SK-N-SH (cell line): ENCODE measurements at regions not wholly inside any gene's neighbourhood (a gene's known extent, or its start where the extent isn't known, plus 50 kb on each side); places are given as distances from the start of the nearest gene placed in this dataset.

ENCODE experiments used
- MAX ChIP-seq: IDR thresholded peaks from 2 replicates; pipeline ENCODE4 v1.4.0; 2012; ENCODE audit warnings: low read depth
- MXI1 ChIP-seq: IDR thresholded peaks from 2 replicates; pipeline ENCODE4 v1.6.1; 2012; ENCODE audit warnings: mild to moderate bottlenecking, low read depth, low read length, improper control_type of control experiment
- SMC3 ChIP-seq: IDR thresholded peaks from 2 replicates; pipeline ENCODE4 v1.6.1; 2012; ENCODE audit warnings: low read depth, low read length, improper control_type of control experiment
- TAF1 ChIP-seq: IDR thresholded peaks from 2 replicates; pipeline ENCODE4 v1.6.1; 2012; ENCODE audit warnings: low read depth, mild to moderate bottlenecking, low read length, moderate library complexity, borderline replicate concordance
- TF ChIP-seq, protein P1 (sequence below): fragments of 200-600 bp; sonication (generic); IDR thresholded peaks from 2 replicates; pipeline ENCODE4 v1.6.1; 2017; ENCODE audit warnings: antibody characterized with exemption, mild to moderate bottlenecking, moderate library complexity

GRCh38 chr1:2948001-2948750 is 73.1 kb upstream of the ACTRT2 start:
- no peak for TF ChIP-seq MAX
- TF ChIP-seq SMC3 = no peak
- TF ChIP-seq, protein P1, sequence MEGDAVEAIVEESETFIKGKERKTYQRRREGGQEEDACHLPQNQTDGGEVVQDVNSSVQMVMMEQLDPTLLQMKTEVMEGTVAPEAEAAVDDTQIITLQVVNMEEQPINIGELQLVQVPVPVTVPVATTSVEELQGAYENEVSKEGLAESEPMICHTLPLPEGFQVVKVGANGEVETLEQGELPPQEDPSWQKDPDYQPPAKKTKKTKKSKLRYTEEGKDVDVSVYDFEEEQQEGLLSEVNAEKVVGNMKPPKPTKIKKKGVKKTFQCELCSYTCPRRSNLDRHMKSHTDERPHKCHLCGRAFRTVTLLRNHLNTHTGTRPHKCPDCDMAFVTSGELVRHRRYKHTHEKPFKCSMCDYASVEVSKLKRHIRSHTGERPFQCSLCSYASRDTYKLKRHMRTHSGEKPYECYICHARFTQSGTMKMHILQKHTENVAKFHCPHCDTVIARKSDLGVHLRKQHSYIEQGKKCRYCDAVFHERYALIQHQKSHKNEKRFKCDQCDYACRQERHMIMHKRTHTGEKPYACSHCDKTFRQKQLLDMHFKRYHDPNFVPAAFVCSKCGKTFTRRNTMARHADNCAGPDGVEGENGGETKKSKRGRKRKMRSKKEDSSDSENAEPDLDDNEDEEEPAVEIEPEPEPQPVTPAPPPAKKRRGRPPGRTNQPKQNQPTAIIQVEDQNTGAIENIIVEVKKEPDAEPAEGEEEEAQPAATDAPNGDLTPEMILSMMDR = no peak
- TF ChIP-seq MXI1 = no peak
- TF ChIP-seq TAF1 = no peak
